Uterus (tissue), 3 donors: ENCODE measurements at regions not wholly inside any gene's neighbourhood (a gene's known extent, or its start where the extent isn't known, plus 50 kb on each side); places are given as distances from the start of the nearest gene placed in this dataset.

ENCODE experiments used
- DNase-seq, 2 donors: peaks; one replicate each; pipeline ENCODE4 v3.0.0-alpha.2; 2019 to 2020
- H3K27ac ChIP-seq, 2 donors: fragments of 200-600 bp; sonication (generic); 1 replicate in 1 of 2; 2 replicates in 1 of 2; pipeline ENCODE4 v1.5.1; 2016 to 2018
- H3K27me3 ChIP-seq, 2 donors: fragments of 200-600 bp; sonication (generic); one replicate each; pipeline ENCODE4 v1.5.1; 2018 to 2019; ENCODE audit warnings: control low read depth in 1 of 2
- H3K36me3 ChIP-seq, 2 donors: fragments of 200-600 bp; sonication (generic); one replicate each; pipeline ENCODE4 v1.5.1; 2019; ENCODE audit warnings: control low read depth in 1 of 2
- H3K4me1 ChIP-seq, 2 donors: fragments of 200-600 bp; sonication (generic); one replicate each; pipeline ENCODE4 v1.5.1; 2018 to 2019; ENCODE audit warnings: control low read depth in 1 of 2
- H3K4me3 ChIP-seq, 2 donors: fragments of 200-600 bp; sonication (generic); 1 replicate in 1 of 2; 2 replicates in 1 of 2; pipeline ENCODE4 v1.5.1; 2018 to 2019; ENCODE audit warnings: mild to moderate bottlenecking in 1 of 2
- H3K9me3 ChIP-seq, 2 donors: fragments of 200-600 bp; sonication (generic); one replicate each; pipeline ENCODE4 v1.5.1; 2019; ENCODE audit warnings: control low read depth in 1 of 2
- POLR2A ChIP-seq, 2 donors: fragments of 450-650 bp; IDR thresholded peaks; one replicate each; pipeline ENCODE4 v1.6.1; 2016; ENCODE audit warnings: antibody characterized with exemption in 2 of 2, mild to moderate bottlenecking in 1 of 2, moderate library complexity in 1 of 2
- intact Hi-C: fragments of 100-400 bp; cut with DNase I; formaldehyde crosslinking; loops from one replicate; pipeline ENCODE4 v1.15.1; 2023; ENCODE audit warnings: low total_unique reads
- TF ChIP-seq, protein P1 (sequence below), 4 experiments: fragments of 200-600 bp in 2 of 4; fragments of 450-650 bp in 2 of 4; sonication (generic) in 2 of 4; IDR thresholded peaks; one replicate each; pipeline ENCODE4 v1.5.1; 2016 to 2019; ENCODE audit warnings: antibody characterized with exemption in 4 of 4, mild to moderate bottlenecking in 2 of 4, moderate library complexity in 1 of 4
- donor health status: DM: yes; HTN: yes; CAD: no.

GRCh38 chr2:195480121-195480520 is 176.9 kb upstream of the SLC39A10 start:
- intact Hi-C loops = no loop called here
- Histone ChIP-seq H3K36me3 (no peaks in the 10 kb centered on the region), H3K4me3 (no peak overlapping the region), H3K27ac (no peak overlapping the region), H3K9me3 (no peaks in the 10 kb centered on the region), H3K4me1 (no peaks in the 10 kb centered on the region), H3K27me3 (no peaks in the 10 kb centered on the region)
- TF ChIP-seq, protein P1, sequence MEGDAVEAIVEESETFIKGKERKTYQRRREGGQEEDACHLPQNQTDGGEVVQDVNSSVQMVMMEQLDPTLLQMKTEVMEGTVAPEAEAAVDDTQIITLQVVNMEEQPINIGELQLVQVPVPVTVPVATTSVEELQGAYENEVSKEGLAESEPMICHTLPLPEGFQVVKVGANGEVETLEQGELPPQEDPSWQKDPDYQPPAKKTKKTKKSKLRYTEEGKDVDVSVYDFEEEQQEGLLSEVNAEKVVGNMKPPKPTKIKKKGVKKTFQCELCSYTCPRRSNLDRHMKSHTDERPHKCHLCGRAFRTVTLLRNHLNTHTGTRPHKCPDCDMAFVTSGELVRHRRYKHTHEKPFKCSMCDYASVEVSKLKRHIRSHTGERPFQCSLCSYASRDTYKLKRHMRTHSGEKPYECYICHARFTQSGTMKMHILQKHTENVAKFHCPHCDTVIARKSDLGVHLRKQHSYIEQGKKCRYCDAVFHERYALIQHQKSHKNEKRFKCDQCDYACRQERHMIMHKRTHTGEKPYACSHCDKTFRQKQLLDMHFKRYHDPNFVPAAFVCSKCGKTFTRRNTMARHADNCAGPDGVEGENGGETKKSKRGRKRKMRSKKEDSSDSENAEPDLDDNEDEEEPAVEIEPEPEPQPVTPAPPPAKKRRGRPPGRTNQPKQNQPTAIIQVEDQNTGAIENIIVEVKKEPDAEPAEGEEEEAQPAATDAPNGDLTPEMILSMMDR (IDR thresholded peaks at IDR 0.05) = no peak
- TF ChIP-seq POLR2A (IDR thresholded peaks at IDR 0.05) = no peak
- no peak for DNase-seq

DNA sequence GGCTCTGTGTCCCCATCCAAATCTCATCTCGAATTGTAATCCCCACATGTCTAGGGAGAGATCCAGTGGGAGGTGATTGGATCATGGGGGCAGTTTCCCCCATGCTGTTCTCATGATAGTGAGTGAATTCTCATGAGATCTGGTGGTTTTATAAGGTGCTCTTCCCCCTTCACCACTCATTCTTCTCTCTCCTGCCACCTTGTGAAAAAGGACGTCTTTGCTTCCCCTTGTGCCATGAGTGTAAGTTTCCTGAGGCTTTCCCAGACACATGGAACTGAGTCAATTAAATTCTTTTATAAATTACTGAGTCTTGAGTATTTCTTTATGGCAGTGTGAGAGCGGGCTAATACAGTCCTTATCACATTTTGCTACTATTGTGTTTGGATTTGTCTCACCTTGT is 177.6 kb upstream of the SLC39A10 start:
- Histone ChIP-seq H3K36me3 (no peaks in the 10 kb centered on the region), H3K4me1 (no peaks in the 10 kb centered on the region), H3K4me3 (no peak overlapping the region), H3K27me3 (no peaks in the 10 kb centered on the region), H3K27ac (no peak overlapping the region), H3K9me3 (no peaks in the 10 kb centered on the region)
- intact Hi-C loops = no loop called here
- TF ChIP-seq, protein P1 (IDR thresholded peaks at IDR 0.05) = no peak
- TF ChIP-seq POLR2A (IDR thresholded peaks at IDR 0.05) = no peak
- DNase-seq = no peak

DNA sequence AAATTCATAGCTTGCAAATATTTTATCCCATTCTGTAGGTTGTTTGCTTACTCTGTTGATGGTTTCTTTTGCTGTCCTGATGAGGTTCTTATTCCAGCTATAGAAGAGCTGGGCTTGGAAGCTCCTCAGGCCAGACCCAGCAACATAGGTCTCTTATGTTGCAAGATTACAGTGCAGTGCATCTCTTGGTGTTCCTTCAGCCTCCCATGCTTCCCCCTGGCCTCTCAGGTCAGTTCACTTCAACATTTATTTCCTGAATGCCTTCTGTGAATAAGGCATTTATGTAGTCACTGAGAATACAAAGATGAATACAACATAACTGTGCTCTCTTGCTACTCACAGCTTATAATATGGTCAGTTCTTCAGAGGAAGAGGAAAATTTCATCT is 179.0 kb upstream of the SLC39A10 start:
- no peaks in the 10 kb centered on the region for H3K27me3 ChIP-seq
- no peaks in the 10 kb centered on the region for H3K4me1 ChIP-seq
- intact Hi-C loops = no loop called here
- no peak for DNase-seq
- H3K4me3 ChIP-seq = no peak overlapping the region
- no peak overlapping the region for H3K27ac ChIP-seq
- TF ChIP-seq, protein P1 (IDR thresholded peaks at IDR 0.05) = no peak
- TF ChIP-seq POLR2A (IDR thresholded peaks at IDR 0.05) = no peak
- no peaks in the 10 kb centered on the region for H3K36me3 ChIP-seq
- no peaks in the 10 kb centered on the region for H3K9me3 ChIP-seq

DNA sequence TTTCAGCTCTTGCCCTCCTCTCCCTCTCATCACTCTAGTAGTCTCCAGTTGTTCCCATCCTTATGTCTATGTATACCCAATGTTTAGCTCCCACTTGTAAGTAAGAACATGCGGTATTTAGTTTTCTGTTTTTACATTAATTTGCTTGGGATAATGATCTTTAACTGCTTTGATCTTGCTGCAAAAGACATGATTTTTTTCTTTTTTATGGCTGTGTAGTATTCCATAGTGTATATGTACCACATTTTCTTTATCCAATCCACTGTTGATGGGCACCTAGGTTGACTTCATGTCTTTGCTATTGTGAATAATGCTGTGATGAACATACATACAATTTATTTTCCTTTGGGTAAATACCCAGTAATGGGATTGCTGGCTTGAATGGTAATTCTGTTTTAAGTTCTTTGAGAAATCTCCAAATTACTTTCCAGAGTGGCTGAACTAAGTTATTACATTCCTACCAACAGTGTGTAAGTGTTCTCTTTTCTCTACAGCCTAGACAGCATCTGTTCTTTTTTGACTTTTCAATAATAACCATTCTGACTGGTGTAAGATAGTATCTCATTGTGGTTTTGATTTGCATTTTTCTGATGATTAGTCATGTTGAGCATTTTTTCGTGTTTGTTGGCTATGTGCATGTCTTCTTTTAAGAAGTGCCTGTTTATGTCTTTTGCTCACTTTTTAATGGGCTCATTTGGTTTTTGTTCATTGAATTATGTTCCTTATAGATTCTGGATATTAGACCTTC is 179.6 kb upstream of the SLC39A10 start:
- Histone ChIP-seq H3K4me3 (no peak overlapping the region), H3K27me3 (no peaks in the 10 kb centered on the region), H3K36me3 (no peaks in the 10 kb centered on the region), H3K4me1 (no peaks in the 10 kb centered on the region), H3K27ac (no peak overlapping the region), H3K9me3 (no peaks in the 10 kb centered on the region)
- intact Hi-C loops = no loop called here
- DNase-seq = no peak
- TF ChIP-seq, protein P1 (IDR thresholded peaks at IDR 0.05) = no peak
- TF ChIP-seq POLR2A (IDR thresholded peaks at IDR 0.05) = no peak

- Histone ChIP-seq H3K27ac (no peak overlapping the region), H3K4me1 (no peaks in the 10 kb centered on the region), H3K9me3 (no peaks in the 10 kb centered on the region), H3K36me3 (no peaks in the 10 kb centered on the region), H3K27me3 (no peaks in the 10 kb centered on the region), H3K4me3 (no peak overlapping the region)
- TF ChIP-seq, protein P1 (IDR thresholded peaks at IDR 0.05) = no peak
- no peak for TF ChIP-seq POLR2A (IDR thresholded peaks at IDR 0.05)
- DNase-seq = no peak
- intact Hi-C loops = no loop called here
Observed at GRCh38 chr2:195475336-195475735, 181.7 kb upstream of the SLC39A10 start.
